GM19025 (cell line): ENCODE measurements at regions not wholly inside any gene's neighbourhood (a gene's known extent, or its start where the extent isn't known, plus 50 kb on each side); places are given as distances from the start of the nearest gene placed in this dataset.

Experiments used
- ATAC-seq: cut with Tn5 transposase; IDR thresholded peaks from one replicate; pipeline ENCODE4 v1.9.1; 2021; ENCODE audit warnings: mild to moderate bottlenecking, low read depth, moderate library complexity; ENCODE audit not compliant: unreplicated experiment

- no peak for ATAC-seq
Measured at GRCh38 chr20:40920291-40920690, 108.3 kb upstream of the TOP1 start.

GRCh38 chr20:40922865-40923264, 105.8 kb upstream of the TOP1 start:
- ATAC-seq: no peak

- no peak for ATAC-seq
Measured at GRCh38 chr20:40925829-40926510, 102.7 kb upstream of the TOP1 start.

- no peak for ATAC-seq
Measured at GRCh38 chr20:40926928-40927327, 101.7 kb upstream of the TOP1 start.

GRCh38 chr20:40930561-40930960, 98.1 kb upstream of the TOP1 start:
- ATAC-seq: no peak

GRCh38 chr20:40931410-40932044, 97.1 kb upstream of the TOP1 start:
- ATAC-seq: no peak

- ATAC-seq: no peak
Measured at GRCh38 chr20:40932436-40932835, 96.2 kb upstream of the TOP1 start.

- ATAC-seq: no peak
Measured at GRCh38 chr20:40933758-40934157, 94.9 kb upstream of the TOP1 start.

- ATAC-seq: no peak
Measured at GRCh38 chr20:40938020-40938419, 90.6 kb upstream of the TOP1 start.

- no peak for ATAC-seq
Measured at GRCh38 chr20:40939667-40940066, 89.0 kb upstream of the TOP1 start.

- ATAC-seq: no peak
Measured at GRCh38 chr20:40941133-40941610, 87.5 kb upstream of the TOP1 start.

- no peak for ATAC-seq
Measured at GRCh38 chr20:40942006-40942405, 86.6 kb upstream of the TOP1 start.

GRCh38 chr20:40942775-40943174, 85.8 kb upstream of the TOP1 start:
- no peak for ATAC-seq

GRCh38 chr20:40943591-40943990, 85.0 kb upstream of the TOP1 start:
- ATAC-seq: no peak

- no peak for ATAC-seq
Measured at GRCh38 chr20:40945189-40945588, 83.4 kb upstream of the TOP1 start.

GRCh38 chr20:40945754-40946450, 82.7 kb upstream of the TOP1 start:
- no peak for ATAC-seq

GRCh38 chr20:40946451-40946850, 82.2 kb upstream of the TOP1 start:
- ATAC-seq: no peak

- ATAC-seq: no peak
Measured at GRCh38 chr20:40948465-40949267, 80.0 kb upstream of the TOP1 start.

GRCh38 chr20:40949346-40949745, 79.3 kb upstream of the TOP1 start:
- ATAC-seq: no peak

GRCh38 chr20:40952136-40952535, 76.5 kb upstream of the TOP1 start:
- no peak for ATAC-seq

GRCh38 chr20:40953416-40953815, 75.2 kb upstream of the TOP1 start:
- ATAC-seq: no peak
